Hepatocyte (in vitro differentiated cells): ENCODE measurements at regions not wholly inside any gene's neighbourhood (a gene's known extent, or its start where the extent isn't known, plus 50 kb on each side); places are given as distances from the start of the nearest gene placed in this dataset.

Experiments used
- CTCF ChIP-seq: fragments of 200-600 bp; sonication (generic); IDR thresholded peaks from 2 replicates; pipeline ENCODE4 v1.5.1; 2016; ENCODE audit warnings: antibody characterized with exemption, mild to moderate bottlenecking; ENCODE audit not compliant: poor library complexity
- EZH2 ChIP-seq: fragments of 200-600 bp; sonication (generic); IDR thresholded peaks from 2 replicates; pipeline ENCODE4 v1.6.1; 2016; ENCODE audit warnings: antibody characterized with exemption, mild to moderate bottlenecking, borderline replicate concordance
- EZH2phosphoT487 ChIP-seq: fragments of 200-600 bp; sonication (generic); IDR thresholded peaks from one replicate; pipeline ENCODE4 v1.6.1; 2018; ENCODE audit warnings: antibody characterized with exemption, mild to moderate bottlenecking, low read depth, moderate library complexity; ENCODE audit not compliant: unreplicated experiment, severe bottlenecking

- TF ChIP-seq CTCF (no peak), EZH2 (no peak), EZH2phosphoT487 (no peak)
These were observed 131.7 kb downstream of the PSAT1 start for GRCh38 chr9:78428640-78429039.
